GM18873 (cell line): ENCODE measurements at regions not wholly inside any gene's neighbourhood (a gene's known extent, or its start where the extent isn't known, plus 50 kb on each side); places are given as distances from the start of the nearest gene placed in this dataset.
"Not testable (repeated sequence)": the region's sequence is repeated elsewhere in the genome, so short reads cannot be mapped to it uniquely, and the experiment has no call there.

Source experiments
- ATAC-seq: cut with Tn5 transposase; IDR thresholded peaks from one replicate; pipeline ENCODE4 v1.9.1; 2021; ENCODE audit warnings: mild to moderate bottlenecking, moderate library complexity, moderate number of reproducible peaks; ENCODE audit not compliant: unreplicated experiment, low FRiP score

- no peak for ATAC-seq
Measured at GRCh38 chr9:89942643-89943042, 337.8 kb downstream of the GADD45G start.

GRCh38 chr9:89943309-89943708 is 338.5 kb downstream of the GADD45G start:
- no peak for ATAC-seq

- no peak for ATAC-seq
Measured at GRCh38 chr9:89943728-89944127, 338.9 kb downstream of the GADD45G start.

- ATAC-seq, result no peak
Measured at GRCh38 chr9:89945133-89945532, 340.3 kb downstream of the GADD45G start.

- ATAC-seq, result no peak
Measured at GRCh38 chr9:89946741-89947140, 341.9 kb downstream of the GADD45G start.

- ATAC-seq, result no peak
Measured at GRCh38 chr9:89949111-89949510, 344.3 kb downstream of the GADD45G start.

GRCh38 chr9:89951675-89952074 is 346.9 kb downstream of the GADD45G start:
- ATAC-seq, result no peak

- no peak for ATAC-seq
Measured at GRCh38 chr9:89952401-89952800, 347.6 kb downstream of the GADD45G start.

- ATAC-seq, result not testable (repeated sequence)
Measured at GRCh38 chr9:89953263-89953662, 348.5 kb downstream of the GADD45G start.

- ATAC-seq, result no peak
Measured at GRCh38 chr9:89953824-89954615, 349.2 kb downstream of the GADD45G start.

- no peak for ATAC-seq
Measured at GRCh38 chr9:89955144-89955543, 350.3 kb downstream of the GADD45G start.

GRCh38 chr9:89955626-89956025 is 350.8 kb downstream of the GADD45G start:
- no peak for ATAC-seq

GRCh38 chr9:89956331-89956730 is 351.5 kb downstream of the GADD45G start:
- no peak for ATAC-seq

GRCh38 chr9:89956907-89957306 is 352.1 kb downstream of the GADD45G start:
- ATAC-seq, result no peak

- ATAC-seq, result no peak
Measured at GRCh38 chr9:89958086-89958485, 353.3 kb downstream of the GADD45G start.

- no peak for ATAC-seq
Measured at GRCh38 chr9:89961616-89962341, 357.0 kb downstream of the GADD45G start.

GRCh38 chr9:89963280-89963679 is 358.5 kb downstream of the GADD45G start:
- ATAC-seq, result no peak

GRCh38 chr9:89967527-89967926 is 362.7 kb downstream of the GADD45G start:
- no peak for ATAC-seq

GRCh38 chr9:89969156-89969675 is 364.4 kb downstream of the GADD45G start:
- no peak for ATAC-seq

- no peak for ATAC-seq
Measured at GRCh38 chr9:89969881-89970639, 365.2 kb downstream of the GADD45G start.

- no peak for ATAC-seq
Measured at GRCh38 chr9:89970701-89971100, 365.9 kb downstream of the GADD45G start.
